GM23338 (cell line): ENCODE measurements at regions not wholly inside any gene's neighbourhood (a gene's known extent, or its start where the extent isn't known, plus 50 kb on each side); places are given as distances from the start of the nearest gene placed in this dataset.

Experiments
- ATAC-seq: fragments of 200-7000 bp; cut with Tn5 transposase; 3 replicates; pipeline ENCODE4 v1.9.1; 2020
- DNase-seq: peaks from one replicate; pipeline ENCODE4 v3.0.0-alpha.2; 2015; ENCODE audit warnings: low spot score
- H2AFZ ChIP-seq: fragments of 200-600 bp; sonication (generic); 2 replicates; pipeline ENCODE4 v1.8.0; 2016; ENCODE audit warnings: antibody characterized with exemption, mild to moderate bottlenecking, moderate library complexity
- H3F3A ChIP-seq: fragments of 200-600 bp; sonication (generic); replicated peaks from 2 replicates; pipeline ENCODE4 v1.8.0; 2017; ENCODE audit warnings: antibody characterized with exemption, mixed run types, low read depth
- H3K27ac ChIP-seq: fragments of 200-600 bp; sonication (generic); 2 replicates; pipeline ENCODE4 v1.6.1; 2016; ENCODE audit warnings: low read depth
- H3K27me3 ChIP-seq: fragments of 200-600 bp; sonication (generic); 2 replicates; pipeline ENCODE4 v1.8.0; 2016; ENCODE audit warnings: mild to moderate bottlenecking, mixed run types, moderate library complexity; ENCODE audit not compliant: insufficient read depth
- H3K36me3 ChIP-seq: fragments of 200-600 bp; sonication (generic); 2 replicates; pipeline ENCODE4 v1.8.0; 2016; ENCODE audit warnings: mild to moderate bottlenecking; ENCODE audit not compliant: insufficient read depth
- H3K4me1 ChIP-seq: fragments of 200-600 bp; sonication (generic); 2 replicates; pipeline ENCODE4 v1.8.0; 2016; ENCODE audit warnings: mild to moderate bottlenecking, moderate library complexity; ENCODE audit not compliant: insufficient read depth
- H3K4me2 ChIP-seq: fragments of 200-600 bp; sonication (generic); 2 replicates; pipeline ENCODE4 v1.7.1; 2017; ENCODE audit warnings: mixed run types
- H3K4me3 ChIP-seq: fragments of 200-600 bp; sonication (generic); 2 replicates; pipeline ENCODE4 v1.6.1; 2016; ENCODE audit warnings: mixed run types
- H3K79me2 ChIP-seq: fragments of 200-600 bp; sonication (generic); replicated peaks from 2 replicates; pipeline ENCODE4 v1.8.0; 2017; ENCODE audit warnings: mild to moderate bottlenecking; ENCODE audit not compliant: insufficient read depth
- H3K9me2 ChIP-seq: fragments of 200-600 bp; sonication (generic); 2 replicates; pipeline ENCODE4 v1.8.0; 2017; ENCODE audit not compliant: insufficient read depth
- H4K20me1 ChIP-seq: fragments of 200-600 bp; sonication (generic); replicated peaks from 2 replicates; pipeline ENCODE4 v1.8.0; 2017; ENCODE audit warnings: mild to moderate bottlenecking; ENCODE audit not compliant: insufficient read depth
- H3K27ac Mint-ChIP-seq: 2 replicates; pipeline ENCODE4 v1.8.0; 2020; ENCODE audit warnings: inconsistent platforms, mild to moderate bottlenecking, moderate library complexity, mixed read lengths
- H3K27me3 Mint-ChIP-seq: 3 replicates; pipeline ENCODE4 v1.8.0; 2022; ENCODE audit warnings: low read depth, mild to moderate bottlenecking, moderate library complexity, mixed read lengths, inconsistent platforms; ENCODE audit not compliant: insufficient read depth, poor library complexity
- H3K36me3 Mint-ChIP-seq: 3 replicates; pipeline ENCODE4 v1.8.0; 2021; ENCODE audit warnings: low read depth, mild to moderate bottlenecking, inconsistent platforms, moderate library complexity, mixed read lengths
- H3K4me1 Mint-ChIP-seq: 3 replicates; pipeline ENCODE4 v1.8.0; 2020; ENCODE audit warnings: mild to moderate bottlenecking, inconsistent platforms, mixed read lengths
- H3K4me3 Mint-ChIP-seq: 3 replicates; pipeline ENCODE4 v1.8.0; 2021; ENCODE audit warnings: moderate library complexity, mild to moderate bottlenecking, inconsistent platforms, mixed read lengths
- H3K9me3 Mint-ChIP-seq: 3 replicates; pipeline ENCODE4 v1.8.0; 2020; ENCODE audit warnings: moderate library complexity, mild to moderate bottlenecking, inconsistent platforms, mixed read lengths
- CREB1 ChIP-seq: fragments of 250-450 bp; sonication (Bioruptor Pico); IDR thresholded peaks from 2 replicates; pipeline ENCODE4 v1.5.0; 2020; ENCODE audit warnings: low read depth, mild to moderate bottlenecking, moderate library complexity
- EZH2 ChIP-seq: fragments of 200-600 bp; sonication (generic); IDR thresholded peaks from one replicate; pipeline ENCODE4 v1.8.0; 2017; ENCODE audit warnings: antibody characterized with exemption, mild to moderate bottlenecking, low read depth; ENCODE audit not compliant: unreplicated experiment
- NANOG ChIP-seq: IDR thresholded peaks from 2 replicates; pipeline ENCODE4 v1.6.1; 2016; ENCODE audit warnings: antibody characterized with exemption, borderline replicate concordance
- STAT1 ChIP-seq: IDR thresholded peaks from one replicate; pipeline ENCODE4 v1.6.1; 2016; ENCODE audit warnings: antibody characterized with exemption; ENCODE audit not compliant: unreplicated experiment
- ZNF114 ChIP-seq: fragments of 250-450 bp; sonication (Bioruptor Pico); IDR thresholded peaks from 2 replicates; pipeline ENCODE4 v1.5.0; 2020; ENCODE audit warnings: mild to moderate bottlenecking, moderate library complexity
- TF ChIP-seq, protein P1 (sequence below), 2 experiments: fragments of 200-600 bp in 1 of 2; sonication (generic) in 1 of 2; conservative IDR thresholded peaks; 2 replicates each; pipeline versions ENCODE4 v1.5.1 to v1.6.1; 2016 to 2017; ENCODE audit warnings: antibody characterized with exemption in 2 of 2, low read depth in 2 of 2, mild to moderate bottlenecking in 2 of 2, moderate library complexity in 1 of 2

DNA sequence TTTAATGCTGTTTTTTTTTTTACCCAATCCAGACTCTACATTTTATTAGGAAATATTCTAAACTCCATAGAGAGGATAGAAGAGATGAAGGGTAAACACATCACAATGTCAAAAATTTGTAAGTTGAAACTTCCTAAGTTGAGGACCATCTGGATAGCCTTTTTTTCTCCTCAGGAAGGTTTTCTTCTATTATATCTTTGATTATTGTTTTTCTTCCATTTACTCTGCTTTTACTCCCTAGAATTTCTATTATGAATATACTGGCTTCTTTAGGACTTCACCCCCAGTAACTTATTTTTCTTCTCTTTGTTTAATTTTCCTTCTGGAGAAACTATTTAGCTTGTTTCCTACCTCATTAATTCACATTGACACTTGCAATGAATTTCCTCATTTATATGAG, 71.2 kb upstream of the SLIT2 start:
- TF ChIP-seq STAT1: no peak
- Histone ChIP-seq H3K4me3 (no peak overlapping the region), H3K27ac (no peak overlapping the region), H3K27me3 (no peaks in the 10 kb centered on the region), H4K20me1 (no peaks in the 10 kb centered on the region), H3K79me2 (no peaks in the 10 kb centered on the region), H3K36me3 (no peaks in the 10 kb centered on the region), H3K9me2 (no peaks in the 10 kb centered on the region), H3F3A (no peaks in the 10 kb centered on the region), H2AFZ (no peak overlapping the region), H3K4me1 (no peaks in the 10 kb centered on the region), H3K4me2 (no peak overlapping the region)
- Mint-ChIP-seq H3K4me1 (no peaks in the 10 kb centered on the region), H3K4me3 (no peak overlapping the region), H3K27me3 (no peaks in the 10 kb centered on the region), H3K27ac (no peak overlapping the region), H3K9me3 (peaks cover 16% of the 10 kb centered on the region), H3K36me3 (peaks cover 2% of the 10 kb centered on the region; the same call in 1 of the 3 replicates)
- DNase-seq (no peak), ATAC-seq (no peak)

GRCh38 chr4:20178902-20179576, 72.7 kb upstream of the SLIT2 start:
- no peak overlapping the region for H3K27ac Mint-ChIP-seq
- peaks cover 2% of the 10 kb centered on the region; the same call in 1 of the 3 replicates for H3K36me3 Mint-ChIP-seq
- peaks cover 16% of the 10 kb centered on the region for H3K9me3 Mint-ChIP-seq
- H3K9me2 ChIP-seq: no peaks in the 10 kb centered on the region
- no peaks in the 10 kb centered on the region for H4K20me1 ChIP-seq
- ATAC-seq: no peak
- no peak overlapping the region for H3K4me3 ChIP-seq
- no peak overlapping the region for H3K4me2 ChIP-seq
- no peak overlapping the region for H3K4me3 Mint-ChIP-seq
- no peaks in the 10 kb centered on the region for H3K36me3 ChIP-seq
- H3K4me1 ChIP-seq: no peaks in the 10 kb centered on the region
- no peaks in the 10 kb centered on the region for H3K79me2 ChIP-seq
- H3K27ac ChIP-seq: no peak overlapping the region
- DNase-seq: peak; percentile 2
- H3F3A ChIP-seq: no peaks in the 10 kb centered on the region
- H3K4me1 Mint-ChIP-seq: no peaks in the 10 kb centered on the region
- TF ChIP-seq, protein P1, sequence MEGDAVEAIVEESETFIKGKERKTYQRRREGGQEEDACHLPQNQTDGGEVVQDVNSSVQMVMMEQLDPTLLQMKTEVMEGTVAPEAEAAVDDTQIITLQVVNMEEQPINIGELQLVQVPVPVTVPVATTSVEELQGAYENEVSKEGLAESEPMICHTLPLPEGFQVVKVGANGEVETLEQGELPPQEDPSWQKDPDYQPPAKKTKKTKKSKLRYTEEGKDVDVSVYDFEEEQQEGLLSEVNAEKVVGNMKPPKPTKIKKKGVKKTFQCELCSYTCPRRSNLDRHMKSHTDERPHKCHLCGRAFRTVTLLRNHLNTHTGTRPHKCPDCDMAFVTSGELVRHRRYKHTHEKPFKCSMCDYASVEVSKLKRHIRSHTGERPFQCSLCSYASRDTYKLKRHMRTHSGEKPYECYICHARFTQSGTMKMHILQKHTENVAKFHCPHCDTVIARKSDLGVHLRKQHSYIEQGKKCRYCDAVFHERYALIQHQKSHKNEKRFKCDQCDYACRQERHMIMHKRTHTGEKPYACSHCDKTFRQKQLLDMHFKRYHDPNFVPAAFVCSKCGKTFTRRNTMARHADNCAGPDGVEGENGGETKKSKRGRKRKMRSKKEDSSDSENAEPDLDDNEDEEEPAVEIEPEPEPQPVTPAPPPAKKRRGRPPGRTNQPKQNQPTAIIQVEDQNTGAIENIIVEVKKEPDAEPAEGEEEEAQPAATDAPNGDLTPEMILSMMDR (conservative IDR thresholded peaks at IDR 0.05; ENCODE audit: low read depth in 2 of 2): peak in 1 of 2 experiments; percentile 38; a peak in 2 of 4 replicates
- TF ChIP-seq ZNF114 (CRISPR knock-in tag) (no peak), EZH2 (no peak)
- H3K27me3 ChIP-seq: no peaks in the 10 kb centered on the region
- no peak overlapping the region for H2AFZ ChIP-seq
- no peaks in the 10 kb centered on the region for H3K27me3 Mint-ChIP-seq

DNA sequence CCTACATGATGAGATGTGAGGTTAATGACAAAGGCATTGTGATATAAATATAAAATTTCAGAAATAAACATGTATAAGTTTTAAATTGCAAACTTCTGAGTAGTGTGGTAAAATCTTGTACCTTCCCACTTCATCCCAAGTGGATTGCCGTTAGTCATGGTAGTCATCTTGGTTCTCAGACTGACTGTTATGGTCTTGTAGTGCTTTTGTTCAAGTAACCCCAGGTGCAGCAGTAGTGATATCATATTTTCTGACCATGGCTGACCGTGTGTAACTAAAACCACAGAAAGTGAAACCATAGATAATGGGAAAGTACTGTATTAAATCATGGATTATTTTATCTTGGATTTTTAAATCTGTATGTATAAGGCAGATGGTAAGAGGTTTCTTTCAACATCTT, 74.8 kb upstream of the SLIT2 start:
- peaks cover 2% of the 10 kb centered on the region; the same call in 1 of the 3 replicates for H3K36me3 Mint-ChIP-seq
- no peaks in the 10 kb centered on the region for H3K9me2 ChIP-seq

More for the DNA sequence above, 74.8 kb upstream of the SLIT2 start:
- Histone ChIP-seq H3K79me2 (no peaks in the 10 kb centered on the region), H3K27ac (no peak overlapping the region), H3K4me1 (no peaks in the 10 kb centered on the region), H3K4me2 (no peak overlapping the region), H3K4me3 (no peak overlapping the region), H3K27me3 (no peaks in the 10 kb centered on the region), H3K36me3 (no peaks in the 10 kb centered on the region), H3F3A (no peaks in the 10 kb centered on the region), H2AFZ (no peak overlapping the region), H4K20me1 (no peaks in the 10 kb centered on the region)
- H3K27me3 Mint-ChIP-seq: no peaks in the 10 kb centered on the region
- no peaks in the 10 kb centered on the region for H3K4me1 Mint-ChIP-seq
- H3K9me3 Mint-ChIP-seq: peaks cover 16% of the 10 kb centered on the region
- no peak overlapping the region for H3K27ac Mint-ChIP-seq
- no peak overlapping the region for H3K4me3 Mint-ChIP-seq
- TF ChIP-seq EZH2: no peak
- no peak for TF ChIP-seq NANOG
- TF ChIP-seq CREB1: no peak
- DNase-seq (no peak), ATAC-seq (no peak)
